HFF-Myc (cell line): ENCODE measurements at regions not wholly inside any gene's neighbourhood (a gene's known extent, or its start where the extent isn't known, plus 50 kb on each side); places are given as distances from the start of the nearest gene placed in this dataset.
"Not testable (repeated sequence)": the region's sequence is repeated elsewhere in the genome, so short reads cannot be mapped to it uniquely, and the experiment has no call there.

ENCODE experiments used
- DNase-seq: peaks from one replicate; pipeline ENCODE4 v3.0.0-alpha.2; 2011; ENCODE audit warnings: low read depth; ENCODE audit errors: extremely low read depth
- H3K4me3 ChIP-seq: replicated peaks from 2 replicates; pipeline ENCODE4 v1.5.1; 2011; ENCODE audit warnings: low read depth, mild to moderate bottlenecking, control low read depth, low read length
- CTCF ChIP-seq: IDR thresholded peaks from 2 replicates; pipeline ENCODE4 v1.5.1; 2012; ENCODE audit warnings: mild to moderate bottlenecking, low read depth, low read length, control low read depth; ENCODE audit errors: missing control alignments

- no peak for DNase-seq
- no peak for TF ChIP-seq CTCF
- H3K4me3 ChIP-seq, result no peak overlapping the region
These were observed 129.1 kb downstream of the ASB7 start for GRCh38 chr15:100731267-100732152.

- no peak for TF ChIP-seq CTCF
- no peak overlapping the region for H3K4me3 ChIP-seq
- no peak for DNase-seq
These were observed 130.0 kb downstream of the ASB7 start for GRCh38 chr15:100732211-100733055.

- H3K4me3 ChIP-seq, result no peak overlapping the region
- DNase-seq, result peak; percentile 69
- no peak for TF ChIP-seq CTCF
These were observed 130.9 kb downstream of the ASB7 start for GRCh38 chr15:100733101-100733842.

GRCh38 chr15:100733843-100734185 lies 131.4 kb downstream of the ASB7 start:
- H3K4me3 ChIP-seq, DNase-seq: not testable (repeated sequence)

GRCh38 chr15:100734586-100734985 lies 132.2 kb downstream of the ASB7 start:
- no peak for DNase-seq
- no peak for TF ChIP-seq CTCF
- no peak overlapping the region for H3K4me3 ChIP-seq

GRCh38 chr15:100735129-100736053 lies 133.0 kb downstream of the ASB7 start:
- no peak for DNase-seq
- no peak for TF ChIP-seq CTCF
- no peak overlapping the region for H3K4me3 ChIP-seq
